Fibroblast of lung (primary cell): ENCODE measurements at regions not wholly inside any gene's neighbourhood (a gene's known extent, or its start where the extent isn't known, plus 50 kb on each side); places are given as distances from the start of the nearest gene placed in this dataset.

Source experiments
- DNase-seq, 2 donors: peaks; one replicate each; pipeline versions ENCODE4 v3.0.0 to v3.0.0-alpha.2; 2010; ENCODE audit warnings: low read depth in 2 of 2
- H2AFZ ChIP-seq: 2 replicates; pipeline ENCODE4 v1.5.1; 2012; ENCODE audit warnings: low read length, control low read depth, inconsistent platforms
- H3K27ac ChIP-seq: 2 replicates; pipeline ENCODE4 v1.5.1; 2011; ENCODE audit warnings: low read length, control low read depth; ENCODE audit not compliant: insufficient read depth
- H3K27me3 ChIP-seq: 2 replicates; pipeline ENCODE4 v1.5.1; 2011; ENCODE audit warnings: mild to moderate bottlenecking, low read length; ENCODE audit not compliant: control insufficient read depth, insufficient read depth
- H3K36me3 ChIP-seq: 2 replicates; pipeline ENCODE4 v1.5.1; 2011; ENCODE audit warnings: low read length; ENCODE audit not compliant: control insufficient read depth, insufficient read depth
- H3K4me1 ChIP-seq: 2 replicates; pipeline ENCODE4 v1.5.1; 2011; ENCODE audit warnings: low read length; ENCODE audit not compliant: control insufficient read depth, insufficient read depth; ENCODE audit errors: extremely low read depth
- H3K4me2 ChIP-seq: 2 replicates; pipeline ENCODE4 v1.5.1; 2011; ENCODE audit warnings: low read length, control low read depth; ENCODE audit not compliant: insufficient read depth; ENCODE audit errors: extremely low read depth
- H3K4me3 ChIP-seq, 4 experiments: fragments of 200-600 bp in 1 of 4; sonication (generic) in 1 of 4; replicated peaks in 1 of 4; 2 replicates each; pipeline ENCODE4 v1.5.1; 2011 to 2016; ENCODE audit warnings: low read length in 4 of 4, low read depth in 3 of 4, mild to moderate bottlenecking in 3 of 4, control low read depth in 2 of 4, inconsistent platforms in 1 of 4, mixed read lengths in 1 of 4; ENCODE audit not compliant: insufficient read depth in 1 of 4; ENCODE audit errors: control extremely low read depth in 1 of 4
- H3K79me2 ChIP-seq: 2 replicates; pipeline ENCODE4 v1.5.1; 2012; ENCODE audit warnings: mild to moderate bottlenecking, low read length, inconsistent platforms; ENCODE audit not compliant: control insufficient read depth, insufficient read depth
- H3K9ac ChIP-seq: 2 replicates; pipeline ENCODE4 v1.5.1; 2011; ENCODE audit warnings: mild to moderate bottlenecking, low read length, control low read depth; ENCODE audit not compliant: insufficient read depth
- H3K9me3 ChIP-seq: 2 replicates; pipeline ENCODE4 v1.5.1; 2012; ENCODE audit warnings: low read depth, low read length; ENCODE audit not compliant: control insufficient read depth, insufficient read depth
- H4K20me1 ChIP-seq: 2 replicates; pipeline ENCODE4 v1.5.1; 2011; ENCODE audit warnings: low read length; ENCODE audit not compliant: control insufficient read depth, insufficient read depth; ENCODE audit errors: extremely low read depth
- CTCF ChIP-seq, 2 donors: IDR thresholded peaks in 1 of 2; conservative IDR thresholded peaks in 1 of 2; 1 replicate in 1 of 2; 2 replicates in 1 of 2; pipeline ENCODE4 v1.5.1; 2011 to 2012; ENCODE audit warnings: low read length in 2 of 2, control low read depth in 1 of 2, inconsistent platforms in 1 of 2, low read depth in 1 of 2, mild to moderate bottlenecking in 1 of 2
- EZH2 ChIP-seq: IDR thresholded peaks from 2 replicates; pipeline ENCODE4 v1.5.1; 2012; ENCODE audit warnings: low read length, control low read depth, mild to moderate bottlenecking; ENCODE audit errors: missing control alignments

- no peak for DNase-seq
- TF ChIP-seq EZH2 (no peak), CTCF (conservative IDR thresholded peaks at IDR 0.05 in 1 of 2, IDR thresholded peaks at IDR 0.05 in 1 of 2; ENCODE audit: low read depth in 1 of 2, low read length in 2 of 2) (no peak)
- Histone ChIP-seq H3K9ac (no peak overlapping the region), H3K27me3 (no peaks in the 10 kb centered on the region), H4K20me1 (no peaks in the 10 kb centered on the region), H3K27ac (no peak overlapping the region), H3K36me3 (no peaks in the 10 kb centered on the region), H3K4me3 (no peak overlapping the region), H2AFZ (no peak overlapping the region), H3K9me3 (no peaks in the 10 kb centered on the region), H3K4me2 (no peak overlapping the region), H3K4me1 (no peaks in the 10 kb centered on the region), H3K79me2 (no peaks in the 10 kb centered on the region)
These were observed 52.3 kb upstream of the SMIM31 start for GRCh38 chr4:164701665-164702064.
